ENCODE measurements at regions not wholly inside any gene's neighbourhood (a gene's known extent, or its start where the extent isn't known, plus 50 kb on each side); places are given as distances from the start of the nearest gene placed in this dataset.

GRCh38 chr1:70635868-70636267 lies 224.8 kb downstream of the CTH start:
- H3K4me1 ChIP-seq = no peaks in the 10 kb centered on the region
- no peaks in the 10 kb centered on the region for H3K9me3 ChIP-seq
- no peak overlapping the region for H3K4me3 ChIP-seq
- H3K27me3 ChIP-seq = no peaks in the 10 kb centered on the region
- intact Hi-C loops (cut with DNase I; ENCODE audit: low total_unique reads) = no loop called here
- DNase-seq (ENCODE audit: low spot score in 2 of 2) = no peak
- TF ChIP-seq, protein P1, sequence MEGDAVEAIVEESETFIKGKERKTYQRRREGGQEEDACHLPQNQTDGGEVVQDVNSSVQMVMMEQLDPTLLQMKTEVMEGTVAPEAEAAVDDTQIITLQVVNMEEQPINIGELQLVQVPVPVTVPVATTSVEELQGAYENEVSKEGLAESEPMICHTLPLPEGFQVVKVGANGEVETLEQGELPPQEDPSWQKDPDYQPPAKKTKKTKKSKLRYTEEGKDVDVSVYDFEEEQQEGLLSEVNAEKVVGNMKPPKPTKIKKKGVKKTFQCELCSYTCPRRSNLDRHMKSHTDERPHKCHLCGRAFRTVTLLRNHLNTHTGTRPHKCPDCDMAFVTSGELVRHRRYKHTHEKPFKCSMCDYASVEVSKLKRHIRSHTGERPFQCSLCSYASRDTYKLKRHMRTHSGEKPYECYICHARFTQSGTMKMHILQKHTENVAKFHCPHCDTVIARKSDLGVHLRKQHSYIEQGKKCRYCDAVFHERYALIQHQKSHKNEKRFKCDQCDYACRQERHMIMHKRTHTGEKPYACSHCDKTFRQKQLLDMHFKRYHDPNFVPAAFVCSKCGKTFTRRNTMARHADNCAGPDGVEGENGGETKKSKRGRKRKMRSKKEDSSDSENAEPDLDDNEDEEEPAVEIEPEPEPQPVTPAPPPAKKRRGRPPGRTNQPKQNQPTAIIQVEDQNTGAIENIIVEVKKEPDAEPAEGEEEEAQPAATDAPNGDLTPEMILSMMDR (IDR thresholded peaks at IDR 0.05) = no peak
- TF ChIP-seq POLR2A (IDR thresholded peaks at IDR 0.05) (no peak), POLR2AphosphoS5 (IDR thresholded peaks at IDR 0.05) (no peak)
- no peaks in the 10 kb centered on the region for H3K36me3 ChIP-seq
- H3K27ac ChIP-seq = no peak overlapping the region

GRCh38 chr1:70641868-70642267 lies 230.8 kb downstream of the CTH start:
- Histone ChIP-seq H3K27me3 (no peaks in the 10 kb centered on the region), H3K36me3 (no peaks in the 10 kb centered on the region), H3K27ac (no peak overlapping the region), H3K4me3 (no peak overlapping the region), H3K4me1 (no peaks in the 10 kb centered on the region), H3K9me3 (no peaks in the 10 kb centered on the region)
- intact Hi-C loops (cut with DNase I; ENCODE audit: low total_unique reads) = no loop called here
- DNase-seq (ENCODE audit: low spot score in 2 of 2) = no peak
- TF ChIP-seq POLR2AphosphoS5 (IDR thresholded peaks at IDR 0.05) (no peak), POLR2A (IDR thresholded peaks at IDR 0.05) (no peak)
- TF ChIP-seq, protein P1 (IDR thresholded peaks at IDR 0.05) = no peak

DNA sequence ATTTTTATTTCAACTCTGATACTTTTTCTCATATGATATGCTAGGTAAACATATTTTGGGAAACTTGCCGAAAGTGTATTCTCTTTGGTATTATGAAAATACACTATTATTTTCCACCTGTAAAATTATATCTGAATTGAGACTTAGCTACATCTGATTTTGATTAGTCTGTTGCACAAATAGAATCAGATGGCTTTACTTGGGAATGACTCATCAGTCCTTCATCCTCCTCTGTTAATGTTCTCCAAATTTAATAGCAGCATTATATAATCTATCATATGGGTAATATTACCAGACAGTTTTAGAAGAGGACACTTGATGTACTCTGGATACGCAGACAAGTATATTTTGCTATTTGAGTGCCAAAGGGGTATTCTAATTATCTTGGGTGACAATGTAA lies 245.3 kb downstream of the CTH start:
- no peak for DNase-seq (ENCODE audit: low spot score in 2 of 2)
- no peak for TF ChIP-seq POLR2AphosphoS5 (IDR thresholded peaks at IDR 0.05)
- TF ChIP-seq POLR2A (IDR thresholded peaks at IDR 0.05) = no peak
- TF ChIP-seq, protein P1 (IDR thresholded peaks at IDR 0.05) = no peak
- no peaks in the 10 kb centered on the region for H3K36me3 ChIP-seq
- no peaks in the 10 kb centered on the region for H3K27me3 ChIP-seq
- H3K4me1 ChIP-seq = no peaks in the 10 kb centered on the region
- no peaks in the 10 kb centered on the region for H3K9me3 ChIP-seq
- H3K4me3 ChIP-seq = no peak overlapping the region
- H3K27ac ChIP-seq = no peak overlapping the region
- intact Hi-C loops (cut with DNase I; ENCODE audit: low total_unique reads) = no loop called here

DNA sequence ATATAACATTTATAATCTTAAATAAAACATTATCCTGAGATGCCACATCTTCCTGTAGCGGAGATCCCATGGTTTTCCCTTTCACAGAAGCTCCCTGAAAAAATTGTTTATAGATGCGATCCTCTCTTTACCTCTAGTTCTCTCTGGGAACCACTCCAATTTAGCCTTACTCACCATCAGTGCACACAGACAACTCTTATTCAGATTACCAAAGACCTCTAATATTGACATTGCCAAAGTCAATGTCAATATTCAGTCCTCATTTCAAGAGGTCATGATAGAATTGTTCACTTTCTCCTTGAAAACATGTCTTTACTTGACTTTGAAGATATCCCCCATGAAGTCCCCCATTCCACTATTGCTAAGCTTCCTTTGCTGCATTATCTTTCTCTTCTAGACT lies 248.8 kb downstream of the CTH start:
- no peak for DNase-seq (ENCODE audit: low spot score in 2 of 2)
- no peak overlapping the region for H3K4me3 ChIP-seq

GRCh38 chr1:70666381-70667140 lies 255.5 kb downstream of the CTH start:
- no peak for DNase-seq (ENCODE audit: low spot score in 2 of 2)
- Histone ChIP-seq H3K27ac (no peak overlapping the region), H3K36me3 (no peaks in the 10 kb centered on the region), H3K4me1 (no peaks in the 10 kb centered on the region), H3K9me3 (no peaks in the 10 kb centered on the region), H3K4me3 (no peak overlapping the region), H3K27me3 (no peaks in the 10 kb centered on the region)
- TF ChIP-seq POLR2A (IDR thresholded peaks at IDR 0.05) (no peak), POLR2AphosphoS5 (IDR thresholded peaks at IDR 0.05) (no peak)
- TF ChIP-seq, protein P1 (IDR thresholded peaks at IDR 0.05) = no peak
- intact Hi-C loops (cut with DNase I; ENCODE audit: low total_unique reads) = no loop called here

More for the DNA sequence above, 248.8 kb downstream of the CTH start:
- intact Hi-C loops (cut with DNase I; ENCODE audit: low total_unique reads) = no loop called here
- no peaks in the 10 kb centered on the region for H3K27me3 ChIP-seq
- H3K4me1 ChIP-seq = no peaks in the 10 kb centered on the region
- no peaks in the 10 kb centered on the region for H3K9me3 ChIP-seq
- no peak for TF ChIP-seq POLR2A (IDR thresholded peaks at IDR 0.05)
- H3K27ac ChIP-seq = no peak overlapping the region
- H3K36me3 ChIP-seq = no peaks in the 10 kb centered on the region
